NB4 (cell line): ENCODE measurements at regions not wholly inside any gene's neighbourhood (a gene's known extent, or its start where the extent isn't known, plus 50 kb on each side); places are given as distances from the start of the nearest gene placed in this dataset.

ENCODE experiments used
- DNase-seq: peaks from one replicate; pipeline ENCODE4 v3.0.0; 2010; ENCODE audit warnings: low read depth
- H3K4me3 ChIP-seq: one replicate; pipeline ENCODE4 v1.5.1; 2011; ENCODE audit warnings: mild to moderate bottlenecking, low read depth, low read length, moderate library complexity
- MYC ChIP-seq: IDR thresholded peaks from 2 replicates; pipeline ENCODE4 v1.6.1; 2011; ENCODE audit warnings: low read depth, low read length
- POLR2A ChIP-seq: IDR thresholded peaks from 2 replicates; pipeline ENCODE4 v1.6.1; 2011; ENCODE audit warnings: mild to moderate bottlenecking; ENCODE audit not compliant: insufficient read length; ENCODE audit errors: extremely low read depth
- TF ChIP-seq, protein P1 (sequence below): IDR thresholded peaks from one replicate; pipeline ENCODE4 v1.5.1; 2012; ENCODE audit warnings: low read depth, low read length
- TF ChIP-seq, protein P2 (sequence below): IDR thresholded peaks from 2 replicates; pipeline ENCODE4 v1.6.1; 2011; ENCODE audit warnings: low read depth, low read length

DNA sequence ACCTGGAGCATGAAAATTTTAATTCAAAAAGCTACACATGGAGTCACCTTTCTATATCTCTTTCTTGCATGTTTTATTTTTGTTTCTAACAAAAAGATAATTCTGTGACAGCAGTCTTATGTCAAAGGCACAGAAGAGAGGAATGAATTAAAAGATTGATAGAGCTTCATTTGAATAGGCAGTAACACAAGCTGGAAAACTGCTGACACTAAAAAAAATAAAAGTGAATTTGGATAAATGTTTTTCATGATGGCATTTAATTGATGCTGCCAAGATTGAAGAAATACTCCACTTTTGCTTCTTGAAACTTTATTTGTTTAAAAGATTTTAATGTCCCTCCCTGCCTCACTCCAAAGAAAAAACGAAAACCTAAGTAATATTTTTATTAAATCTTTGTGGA, 887.4 kb downstream of the PLA2G4A start:
- DNase-seq: no peak
- TF ChIP-seq POLR2A: no peak
- TF ChIP-seq, protein P1, sequence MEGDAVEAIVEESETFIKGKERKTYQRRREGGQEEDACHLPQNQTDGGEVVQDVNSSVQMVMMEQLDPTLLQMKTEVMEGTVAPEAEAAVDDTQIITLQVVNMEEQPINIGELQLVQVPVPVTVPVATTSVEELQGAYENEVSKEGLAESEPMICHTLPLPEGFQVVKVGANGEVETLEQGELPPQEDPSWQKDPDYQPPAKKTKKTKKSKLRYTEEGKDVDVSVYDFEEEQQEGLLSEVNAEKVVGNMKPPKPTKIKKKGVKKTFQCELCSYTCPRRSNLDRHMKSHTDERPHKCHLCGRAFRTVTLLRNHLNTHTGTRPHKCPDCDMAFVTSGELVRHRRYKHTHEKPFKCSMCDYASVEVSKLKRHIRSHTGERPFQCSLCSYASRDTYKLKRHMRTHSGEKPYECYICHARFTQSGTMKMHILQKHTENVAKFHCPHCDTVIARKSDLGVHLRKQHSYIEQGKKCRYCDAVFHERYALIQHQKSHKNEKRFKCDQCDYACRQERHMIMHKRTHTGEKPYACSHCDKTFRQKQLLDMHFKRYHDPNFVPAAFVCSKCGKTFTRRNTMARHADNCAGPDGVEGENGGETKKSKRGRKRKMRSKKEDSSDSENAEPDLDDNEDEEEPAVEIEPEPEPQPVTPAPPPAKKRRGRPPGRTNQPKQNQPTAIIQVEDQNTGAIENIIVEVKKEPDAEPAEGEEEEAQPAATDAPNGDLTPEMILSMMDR: no peak
- TF ChIP-seq, protein P2, sequence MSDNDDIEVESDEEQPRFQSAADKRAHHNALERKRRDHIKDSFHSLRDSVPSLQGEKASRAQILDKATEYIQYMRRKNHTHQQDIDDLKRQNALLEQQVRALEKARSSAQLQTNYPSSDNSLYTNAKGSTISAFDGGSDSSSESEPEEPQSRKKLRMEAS: no peak
- no peak for TF ChIP-seq MYC
- no peak overlapping the region for H3K4me3 ChIP-seq

DNA sequence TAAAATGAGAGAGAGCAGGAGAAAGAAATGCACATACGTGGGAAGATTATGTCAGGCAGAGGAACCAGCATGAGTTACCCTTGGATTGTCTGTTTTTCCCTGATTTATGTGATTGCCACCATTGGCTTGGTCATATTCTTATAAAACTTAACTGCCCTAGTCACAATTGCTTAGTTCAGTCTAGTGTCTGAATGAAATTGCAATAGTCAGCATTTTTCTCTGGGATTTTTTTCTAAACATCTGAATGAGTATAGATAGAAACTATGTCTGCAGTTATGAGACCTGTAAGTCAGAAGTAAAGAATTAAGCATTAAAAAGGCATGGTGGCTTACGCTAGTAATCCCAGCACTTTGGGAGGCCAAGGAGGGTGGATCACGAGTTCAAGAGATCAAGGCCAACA, 889.8 kb downstream of the PLA2G4A start:
- no peak overlapping the region for H3K4me3 ChIP-seq
- TF ChIP-seq POLR2A (no peak), MYC (no peak)
- TF ChIP-seq, protein P2: no peak
- TF ChIP-seq, protein P1: no peak
- DNase-seq: no peak

GRCh38 chr1:187721216-187721615, 892.5 kb downstream of the PLA2G4A start:
- TF ChIP-seq POLR2A (no peak), MYC (no peak)
- TF ChIP-seq, protein P2: no peak
- TF ChIP-seq, protein P1: no peak
- DNase-seq: no peak
- H3K4me3 ChIP-seq: no peak overlapping the region

- no peak for DNase-seq
- TF ChIP-seq, protein P1: no peak
- TF ChIP-seq, protein P2: no peak
- TF ChIP-seq MYC (no peak), POLR2A (no peak)
- H3K4me3 ChIP-seq: no peak overlapping the region
Observed at GRCh38 chr1:187725216-187725615, 896.5 kb downstream of the PLA2G4A start.

DNA sequence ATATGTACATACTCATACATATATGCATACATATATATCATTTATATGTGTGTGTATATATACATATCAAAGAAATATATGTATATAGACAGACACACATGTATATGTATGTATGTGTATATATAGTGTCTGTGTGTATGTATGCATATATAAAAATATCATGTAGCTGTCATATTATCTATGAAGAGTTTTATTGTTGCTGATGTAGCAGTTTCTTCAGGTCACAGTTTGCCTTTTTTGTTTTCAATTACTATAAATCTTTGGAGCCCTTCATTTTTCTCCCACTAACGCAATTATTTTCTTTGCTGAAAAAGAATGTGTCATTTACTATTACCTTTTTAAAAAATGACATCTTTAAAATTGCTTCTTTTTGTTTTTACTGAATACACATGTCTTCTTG, 904.5 kb downstream of the PLA2G4A start:
- DNase-seq: no peak
- H3K4me3 ChIP-seq: no peak overlapping the region
- TF ChIP-seq POLR2A (no peak), MYC (no peak)
- TF ChIP-seq, protein P1: no peak
- TF ChIP-seq, protein P2: no peak

DNA sequence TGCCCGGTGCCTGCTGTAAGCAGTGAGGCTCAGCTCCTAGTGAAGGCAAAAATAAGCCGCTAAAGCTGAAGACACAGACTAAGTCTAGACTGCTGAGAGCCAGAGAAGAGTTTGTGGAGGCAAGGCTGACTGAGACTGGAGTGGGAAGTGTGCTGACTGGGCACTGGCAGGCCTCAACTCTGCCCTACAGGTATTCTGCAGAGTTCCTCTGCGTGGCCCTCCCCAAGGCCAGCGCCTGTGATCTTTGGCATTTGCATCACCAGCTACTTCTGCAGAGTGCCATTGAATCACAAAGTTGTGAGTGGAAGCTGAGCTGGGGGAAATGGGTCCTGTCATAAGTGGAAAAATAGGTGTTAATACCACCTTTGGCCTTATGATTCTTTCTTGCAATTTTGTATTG, 905.7 kb downstream of the PLA2G4A start:
- no peak for DNase-seq
- no peak overlapping the region for H3K4me3 ChIP-seq
- TF ChIP-seq POLR2A: no peak
- TF ChIP-seq, protein P2: no peak
- TF ChIP-seq, protein P1: no peak
- TF ChIP-seq MYC: no peak
